Activated CD4-positive, alpha-beta T cell treated with anti-CD3 and anti-CD28 coated beads for 4 hours (primary cell): ENCODE measurements at regions not wholly inside any gene's neighbourhood (a gene's known extent, or its start where the extent isn't known, plus 50 kb on each side); places are given as distances from the start of the nearest gene placed in this dataset.

Experiments
- DNase-seq, 2 donors: peaks; one replicate each; pipeline ENCODE4 v3.0.0-alpha.2; 2020

DNA sequence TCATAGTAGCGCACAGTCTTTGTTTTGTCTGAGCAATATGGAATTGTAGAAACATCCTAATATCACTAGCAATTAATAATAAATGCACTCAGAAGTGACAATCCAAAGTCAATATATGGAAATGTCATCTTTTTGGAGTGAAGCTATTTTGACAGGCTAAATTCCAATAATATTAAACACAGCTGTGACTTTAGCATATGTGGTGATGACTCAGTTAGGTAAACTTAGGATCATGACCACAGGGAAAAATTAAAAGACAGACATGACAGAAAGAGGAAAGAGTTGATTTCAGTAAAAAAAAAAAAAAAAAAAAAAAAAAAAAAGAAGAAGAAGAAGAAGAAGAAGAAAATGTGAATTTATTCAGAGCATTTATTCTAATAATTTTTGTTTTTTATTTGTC lies 1165.7 kb downstream of the NLGN4Y start:
- no peak for DNase-seq

DNA sequence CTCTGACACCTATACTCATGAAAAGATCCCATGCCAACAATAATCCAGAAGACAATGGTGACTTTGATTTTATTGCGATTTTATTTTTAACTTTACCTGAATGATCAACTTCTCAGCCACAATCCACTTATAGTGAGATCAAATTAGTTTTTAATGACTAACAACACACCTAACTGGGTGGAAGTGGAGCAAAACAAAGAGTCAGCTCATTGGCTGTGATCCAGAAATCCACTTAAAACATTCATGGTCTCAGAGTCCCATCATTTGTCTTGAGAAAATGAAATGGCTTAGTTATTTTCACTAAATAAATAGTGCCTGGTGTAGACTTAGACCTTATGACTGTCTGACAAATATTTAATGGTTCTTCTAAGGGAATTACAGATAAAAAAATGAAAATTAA lies 1177.8 kb downstream of the NLGN4Y start:
- no peak for DNase-seq

DNA sequence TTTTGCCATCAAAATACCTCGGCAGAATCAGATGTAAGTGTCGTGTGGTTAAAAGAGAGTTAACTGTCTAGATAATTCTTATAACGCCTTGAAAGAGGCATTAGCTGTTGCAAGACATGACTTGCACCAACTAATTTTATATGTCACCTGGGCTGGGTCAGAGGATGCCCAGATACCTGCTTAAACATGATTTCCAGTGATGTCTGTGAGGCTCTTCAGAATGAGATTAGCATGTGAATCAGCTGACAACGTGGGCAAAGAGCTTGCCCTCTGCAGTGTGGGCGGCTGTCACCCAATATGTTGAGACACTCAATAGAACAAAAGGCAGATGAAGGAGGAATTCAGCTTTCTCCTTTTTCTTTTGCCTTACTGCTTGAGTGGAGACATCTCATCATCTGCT lies 1180.6 kb downstream of the NLGN4Y start:
- no peak for DNase-seq

DNA sequence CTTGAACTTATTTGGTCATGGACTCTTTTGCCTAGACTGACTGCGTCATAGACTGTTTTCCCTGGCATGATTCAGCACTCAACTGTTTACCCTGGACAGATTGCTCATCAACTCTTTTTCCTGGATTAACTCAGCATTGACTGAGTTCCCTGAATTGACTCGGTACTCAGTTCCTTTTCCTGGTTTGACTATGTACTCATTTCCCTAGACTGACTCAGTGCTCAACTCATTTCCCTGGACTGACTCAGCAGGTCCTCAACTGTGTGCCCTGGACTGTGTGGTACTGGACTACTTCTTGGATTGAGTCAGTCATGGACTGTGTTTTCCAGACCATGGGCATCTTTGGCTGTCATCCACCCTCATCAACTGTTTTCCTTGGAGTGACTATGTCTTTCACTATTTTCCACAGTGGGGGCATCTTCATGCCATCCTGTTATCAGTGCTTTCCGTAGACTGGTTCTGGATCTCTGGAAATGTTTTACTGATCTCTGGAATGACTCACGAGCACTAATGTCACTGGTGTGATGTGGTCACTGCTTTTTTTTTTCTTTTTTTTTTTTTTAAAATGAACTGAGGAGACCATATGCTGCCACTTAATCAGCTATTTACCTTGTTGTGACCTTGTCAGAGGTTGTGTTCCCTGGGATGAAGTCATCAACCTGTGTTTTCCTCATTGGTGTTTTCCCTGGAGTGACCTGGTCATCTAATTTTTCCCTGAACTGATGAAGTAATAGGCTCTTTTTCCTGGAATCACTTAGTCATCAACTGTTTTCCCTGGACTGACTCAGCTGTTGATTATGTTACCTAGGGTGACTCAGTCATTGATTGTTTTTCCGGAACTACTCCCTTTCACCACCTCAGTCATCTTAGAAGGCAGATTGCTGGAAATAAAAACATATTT lies 1225.5 kb downstream of the NLGN4Y start:
- DNase-seq, result no peak

DNA sequence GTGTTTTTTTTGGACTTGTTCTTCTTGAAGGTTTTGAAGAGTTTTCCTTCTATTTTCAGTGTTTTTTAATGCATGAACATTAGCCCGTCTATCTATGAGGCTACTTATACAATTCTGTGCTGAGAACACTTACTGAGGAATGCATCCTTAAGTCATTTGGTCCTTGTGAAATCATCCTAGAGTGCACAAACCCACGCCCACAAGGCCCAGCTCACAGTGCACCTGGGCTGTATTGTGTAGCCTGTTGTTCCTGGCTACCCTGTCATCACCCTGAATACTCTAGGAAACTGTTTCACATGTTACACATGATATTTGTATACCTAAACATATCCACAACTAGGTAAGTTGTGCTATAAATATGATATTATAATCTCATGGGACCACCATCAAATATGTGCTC lies 1226.7 kb downstream of the NLGN4Y start:
- no peak for DNase-seq

DNA sequence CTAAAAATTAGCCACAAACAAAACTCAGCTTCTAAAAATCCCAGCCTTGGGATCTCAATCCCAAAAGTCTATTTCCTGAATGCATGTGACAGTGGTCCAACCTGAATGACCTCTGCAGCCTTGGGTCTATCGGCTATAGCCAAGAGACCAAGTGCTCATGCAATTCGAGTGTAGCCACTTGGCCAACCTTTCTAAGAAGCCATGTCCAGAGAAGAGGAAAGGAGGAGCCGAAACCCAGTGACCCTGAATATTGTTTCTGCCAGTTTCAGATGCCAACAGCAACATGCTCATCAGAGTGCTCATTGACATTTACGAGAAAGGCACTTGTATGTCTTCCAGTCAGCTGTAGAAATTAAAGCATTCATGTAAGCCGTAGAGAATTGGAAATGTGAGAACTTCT lies 1231.9 kb downstream of the NLGN4Y start:
- DNase-seq, result no peak

DNA sequence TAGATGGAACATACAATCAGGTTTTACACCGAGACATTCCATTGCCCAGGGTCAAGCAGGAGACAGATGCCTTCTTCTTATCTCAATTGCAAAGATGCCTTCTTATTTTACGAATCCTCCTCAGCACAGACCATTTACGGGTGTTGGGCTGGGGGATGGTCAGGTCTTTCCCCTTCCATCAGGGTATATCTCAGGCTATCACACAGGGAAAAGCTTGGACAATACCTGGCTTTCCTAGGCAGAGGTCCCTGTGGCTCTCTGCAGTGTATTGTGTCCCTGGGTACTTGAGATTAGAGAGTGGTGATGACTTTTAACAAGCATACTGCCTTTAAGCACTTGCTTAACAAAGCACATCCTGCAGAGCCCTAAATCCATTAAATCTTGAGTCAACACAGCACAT lies 1249.2 kb downstream of the NLGN4Y start:
- no peak for DNase-seq

DNA sequence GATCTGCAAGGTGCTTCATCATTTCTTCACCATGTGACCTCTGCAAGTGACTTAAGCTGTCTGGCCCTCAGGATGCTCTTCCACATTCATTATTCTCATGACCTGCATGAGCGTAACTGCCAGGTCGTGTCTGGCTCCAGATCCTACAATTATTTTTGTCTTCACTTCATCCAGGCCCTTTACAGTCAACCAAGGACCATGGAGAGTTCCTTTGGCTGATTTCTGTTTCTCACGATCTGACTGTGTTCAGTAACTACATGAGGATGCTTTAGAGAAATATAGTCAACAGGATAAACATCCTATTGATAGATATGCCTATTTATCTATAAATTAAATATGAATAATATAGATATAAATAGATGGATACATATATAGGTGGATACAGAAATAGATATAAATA lies 1251.6 kb downstream of the NLGN4Y start:
- DNase-seq, result no peak

DNA sequence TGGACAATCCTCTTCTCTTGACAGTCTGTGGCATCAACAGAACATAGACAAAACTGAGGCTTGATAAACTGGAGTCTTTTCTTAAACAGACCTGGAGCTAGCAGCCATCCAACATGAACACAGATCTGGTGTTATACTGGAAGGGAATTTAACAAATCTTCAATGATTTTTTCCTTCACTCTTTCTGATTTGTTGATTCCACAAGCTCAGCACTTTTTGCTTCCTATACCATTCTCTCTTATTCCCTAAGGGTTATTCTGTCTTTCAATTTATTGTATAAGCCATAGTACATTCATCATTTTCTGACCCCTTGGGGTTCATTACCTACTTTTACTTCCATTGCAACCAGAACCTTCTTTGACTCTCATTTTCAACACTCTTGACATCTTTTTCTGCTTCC lies 1255.6 kb downstream of the NLGN4Y start:
- DNase-seq, result no peak

DNA sequence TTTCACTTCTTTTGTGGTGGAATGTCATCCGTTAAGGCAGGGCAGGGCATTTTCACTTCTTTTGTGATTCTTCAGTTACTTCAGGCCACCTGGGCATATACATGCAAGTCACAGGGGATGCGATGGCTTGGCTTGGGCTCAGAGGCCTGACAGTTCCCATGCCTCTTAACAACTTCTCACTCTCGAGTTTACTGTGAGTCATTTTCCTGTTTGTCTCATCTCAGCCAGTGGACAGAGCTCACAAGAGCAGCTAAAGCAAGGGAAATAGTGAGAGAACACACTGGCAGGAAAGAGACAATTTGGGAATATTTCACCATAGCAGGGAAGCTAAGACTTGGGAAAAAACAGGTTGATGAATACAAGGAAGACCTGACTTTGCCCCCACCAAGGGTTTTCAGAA lies 1275.7 kb downstream of the NLGN4Y start:
- DNase-seq, result no peak

DNA sequence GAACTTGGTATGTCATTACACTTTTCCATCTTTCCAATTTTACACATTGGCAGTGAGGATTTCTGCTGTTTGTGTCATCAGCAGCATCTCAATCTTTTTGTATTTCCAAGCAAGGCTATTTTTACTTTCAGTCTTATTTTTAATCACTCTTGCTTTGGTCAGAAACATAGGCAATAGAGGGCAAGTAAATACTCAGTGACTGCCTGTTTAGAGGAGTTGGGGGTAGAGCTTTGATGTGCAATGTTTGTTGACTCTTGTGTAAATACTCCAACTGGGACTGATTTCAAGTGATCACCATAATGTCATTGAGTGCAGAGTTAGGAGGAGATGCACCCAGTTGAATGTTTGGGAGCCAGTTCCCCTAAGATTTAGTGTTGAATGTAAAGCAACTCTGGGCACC lies 1281.7 kb downstream of the NLGN4Y start:
- DNase-seq, result no peak

DNA sequence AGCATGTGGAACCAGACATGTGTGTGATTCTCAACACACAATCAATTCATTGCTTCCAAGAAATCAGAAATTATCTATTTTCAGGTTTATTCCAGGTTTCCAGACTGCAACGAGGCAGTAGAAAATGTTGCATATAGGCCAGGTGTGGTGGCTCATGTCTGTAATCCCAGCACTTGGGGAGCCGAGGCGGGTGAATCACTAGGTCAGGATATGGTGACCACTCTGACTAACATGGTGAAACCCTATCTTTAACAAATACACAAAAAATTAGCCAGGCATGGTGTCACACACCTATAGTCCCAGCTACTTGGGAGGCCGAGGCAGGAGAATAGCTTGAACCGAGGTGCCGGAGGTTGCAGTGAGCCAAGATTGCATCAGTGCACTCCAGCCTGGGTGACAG lies 1289.9 kb downstream of the NLGN4Y start:
- no peak for DNase-seq
